ENCODE measurements at regions not wholly inside any gene's neighbourhood (a gene's known extent, or its start where the extent isn't known, plus 50 kb on each side); places are given as distances from the start of the nearest gene placed in this dataset.

GRCh38 chr2:157206916-157207315 lies 50.6 kb upstream of the GALNT5 start:
- TF ChIP-seq CTCF (IDR thresholded peaks at IDR 0.05) (no peak), POLR2A (IDR thresholded peaks at IDR 0.05) (no peak)

Measured in uterus (tissue), 2 donors.